GM12801 (cell line): ENCODE measurements at regions not wholly inside any gene's neighbourhood (a gene's known extent, or its start where the extent isn't known, plus 50 kb on each side); places are given as distances from the start of the nearest gene placed in this dataset.

ENCODE experiments used
- CTCF ChIP-seq: IDR thresholded peaks from one replicate; pipeline ENCODE4 v1.5.1; 2011; ENCODE audit warnings: control low read depth; ENCODE audit not compliant: insufficient read length; ENCODE audit errors: extremely low read depth

GRCh38 chr12:4822572-4822971 lies 87.1 kb upstream of the KCNA1 start:
- TF ChIP-seq CTCF, result no peak

DNA sequence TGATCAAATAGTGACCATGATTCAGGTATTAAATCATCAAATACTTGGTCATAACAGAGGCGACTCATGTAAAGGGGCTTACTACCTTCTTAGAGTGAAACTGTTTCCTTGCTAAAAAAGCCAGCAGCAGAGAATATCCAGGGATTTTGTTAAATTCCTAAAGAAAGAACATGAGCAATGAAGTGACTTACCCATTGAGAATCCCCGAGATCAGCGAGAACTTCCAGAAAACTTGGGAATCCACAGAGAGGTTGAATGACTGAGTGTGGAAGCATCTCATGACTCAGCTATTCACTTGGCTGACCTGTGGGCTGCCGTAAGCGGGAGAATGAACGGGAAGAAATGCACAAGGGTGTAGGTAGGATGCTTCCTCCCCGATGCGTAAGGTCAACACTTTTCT lies 85.3 kb upstream of the KCNA1 start:
- no peak for TF ChIP-seq CTCF

DNA sequence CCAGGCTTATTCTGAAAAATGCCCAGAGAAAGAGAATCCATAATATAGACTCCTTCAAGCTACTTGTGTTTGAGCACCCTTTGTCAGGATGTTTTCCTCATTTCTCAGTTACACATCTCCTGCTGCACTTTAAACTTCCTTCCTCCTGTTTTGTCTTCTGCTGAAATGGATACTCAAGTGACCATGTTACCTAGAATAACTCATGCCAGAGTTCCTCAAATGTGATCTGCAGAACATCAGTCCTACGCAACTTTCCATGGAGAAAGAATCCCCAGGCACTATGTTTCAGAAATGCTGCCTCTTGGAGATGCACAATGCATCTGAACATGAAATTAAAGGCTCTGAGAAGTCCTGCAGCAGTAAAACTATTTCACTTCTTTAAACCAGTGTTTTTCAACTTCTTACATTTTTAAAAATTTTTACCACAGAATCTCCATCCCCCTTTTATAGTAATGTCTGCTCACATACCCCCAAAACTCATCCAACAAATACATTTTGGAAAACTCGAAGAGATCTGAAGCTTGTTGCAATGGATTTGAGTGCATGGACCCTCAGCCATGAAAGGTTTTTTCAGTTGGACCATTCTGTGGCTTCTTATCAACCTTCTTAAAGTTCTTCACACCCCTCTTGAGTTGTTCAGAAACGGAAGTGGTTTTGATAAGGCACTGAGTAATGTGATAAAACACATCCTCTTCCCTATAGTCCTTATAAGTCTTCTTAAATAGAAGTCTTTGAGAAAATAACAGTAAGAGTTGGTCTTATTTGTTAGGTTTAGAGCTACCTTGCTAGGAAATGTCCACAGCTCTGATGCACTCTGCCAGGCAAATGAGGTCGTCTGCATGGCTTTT lies 84.5 kb upstream of the KCNA1 start:
- TF ChIP-seq CTCF, result no peak

DNA sequence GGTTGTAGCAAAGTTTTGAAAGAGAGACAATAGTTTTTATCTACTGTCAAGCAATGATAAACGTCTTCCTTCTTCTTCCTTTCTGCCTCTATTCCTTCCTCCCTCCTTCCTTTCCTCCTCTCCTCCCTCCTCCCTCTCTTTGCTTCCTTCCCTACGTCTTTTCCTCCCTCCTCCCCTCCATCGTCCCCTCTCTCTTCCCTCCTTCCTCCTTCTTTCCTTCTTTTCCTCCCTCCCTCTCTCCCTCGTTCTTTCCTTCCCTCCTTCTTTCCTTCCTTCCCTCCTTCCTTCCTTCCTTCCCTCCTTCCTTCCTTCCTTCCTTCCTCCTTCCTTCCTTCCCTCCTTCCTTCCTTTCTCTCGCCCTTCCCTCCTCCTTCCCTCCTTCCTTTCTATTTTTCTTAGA lies 82.8 kb upstream of the KCNA1 start:
- no peak for TF ChIP-seq CTCF

DNA sequence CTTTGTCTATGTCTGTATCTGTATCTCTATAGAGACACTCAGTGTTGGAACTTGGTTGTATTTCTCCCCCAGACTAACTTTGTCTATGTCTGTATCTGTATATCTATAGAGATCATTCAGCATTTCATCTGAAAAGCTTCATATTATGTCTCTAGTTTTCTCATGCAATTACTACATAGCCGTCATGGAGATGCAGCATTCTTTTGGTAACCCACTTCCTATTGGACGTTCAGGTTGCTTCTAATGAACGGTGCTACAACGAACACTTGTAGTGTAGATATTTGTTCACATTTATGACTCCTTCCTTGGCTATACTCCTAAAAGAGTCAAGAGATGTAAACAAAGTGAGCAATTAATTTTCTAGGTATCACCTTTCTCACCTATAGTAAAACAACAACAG lies 81.5 kb upstream of the KCNA1 start:
- TF ChIP-seq CTCF, result no peak

DNA sequence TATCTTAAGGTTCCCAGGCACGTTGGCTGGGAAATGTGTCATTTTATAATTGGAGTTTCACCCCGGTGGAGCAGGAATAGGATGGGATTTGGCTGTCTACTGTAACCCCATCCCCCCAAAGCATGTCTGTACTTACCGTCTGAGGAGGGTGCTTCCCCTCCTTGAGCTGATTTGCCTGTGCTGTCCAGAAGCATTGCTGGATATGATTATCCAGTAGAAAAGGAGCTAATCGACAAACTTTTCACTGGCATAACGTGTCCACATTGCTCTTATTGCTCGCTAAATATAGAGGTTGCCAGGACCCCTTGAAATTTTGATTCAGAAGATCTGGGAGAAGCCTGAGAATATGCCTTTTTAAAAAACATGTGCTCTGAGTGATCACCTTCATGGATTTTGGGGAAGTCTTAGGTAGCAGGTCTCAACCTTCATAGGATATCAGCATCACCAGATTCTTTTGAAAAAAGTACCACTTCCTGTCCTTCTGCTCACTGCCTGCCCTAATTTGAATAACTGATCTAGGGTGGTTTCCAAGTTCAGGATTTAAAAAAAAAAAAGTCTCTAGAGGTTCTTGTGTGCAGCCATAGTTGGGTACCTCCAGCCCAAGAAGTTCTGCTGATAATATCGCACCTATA lies 80.4 kb upstream of the KCNA1 start:
- no peak for TF ChIP-seq CTCF

GRCh38 chr12:4829793-4830162 lies 79.9 kb upstream of the KCNA1 start:
- TF ChIP-seq CTCF, result no peak
